Glutamatergic neuron (in vitro differentiated cells): ENCODE measurements at regions not wholly inside any gene's neighbourhood (a gene's known extent, or its start where the extent isn't known, plus 50 kb on each side); places are given as distances from the start of the nearest gene placed in this dataset.

Experiments used
- DNase-seq: peaks from one replicate; pipeline ENCODE4 v3.0.0; 2022
- H3K27ac Mint-ChIP-seq: one replicate; pipeline ENCODE4 v1.8.0; 2020; ENCODE audit warnings: mild to moderate bottlenecking, mixed read lengths, inconsistent platforms; ENCODE audit not compliant: unreplicated experiment
- H3K27me3 Mint-ChIP-seq: one replicate; pipeline ENCODE4 v1.8.0; 2020; ENCODE audit warnings: mild to moderate bottlenecking, moderate library complexity, mixed read lengths, inconsistent platforms; ENCODE audit not compliant: unreplicated experiment
- H3K36me3 Mint-ChIP-seq: one replicate; pipeline ENCODE4 v1.8.0; 2020; ENCODE audit warnings: mild to moderate bottlenecking, mixed read lengths, inconsistent platforms; ENCODE audit not compliant: unreplicated experiment
- H3K4me1 Mint-ChIP-seq: one replicate; pipeline ENCODE4 v1.8.0; 2020; ENCODE audit warnings: mild to moderate bottlenecking, low read depth, mixed read lengths, inconsistent platforms; ENCODE audit not compliant: unreplicated experiment
- H3K4me3 Mint-ChIP-seq: one replicate; pipeline ENCODE4 v1.8.0; 2020; ENCODE audit warnings: mild to moderate bottlenecking, mixed read lengths, inconsistent platforms; ENCODE audit not compliant: unreplicated experiment
- H3K9me3 Mint-ChIP-seq: one replicate; pipeline ENCODE4 v1.8.0; 2020; ENCODE audit warnings: mild to moderate bottlenecking, moderate library complexity, mixed read lengths, inconsistent platforms; ENCODE audit not compliant: unreplicated experiment
- TF ChIP-seq, protein P1 (sequence below): fragments of 200-600 bp; sonication (generic); IDR thresholded peaks from one replicate; pipeline ENCODE4 v1.5.0; 2021; ENCODE audit not compliant: partially characterized antibody, unreplicated experiment

DNA sequence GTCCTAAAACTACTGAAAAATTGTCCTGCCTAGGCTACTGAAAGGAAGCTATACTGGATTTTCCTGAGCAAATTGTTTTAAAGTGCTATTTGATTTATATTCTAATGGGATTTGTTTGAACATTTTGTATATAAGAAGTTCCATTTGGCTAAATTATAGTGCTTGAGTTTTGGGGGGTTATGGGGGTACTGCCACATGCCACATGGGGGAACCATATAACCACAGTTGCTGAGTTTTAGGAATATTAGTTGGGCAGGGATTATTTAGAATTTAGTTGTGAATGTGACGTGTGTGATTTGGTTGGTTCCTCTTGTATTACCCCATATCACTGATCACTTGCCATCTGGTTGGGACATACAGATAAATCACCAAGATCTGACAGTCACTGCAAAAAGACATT, 224.5 kb upstream of the TAPT1 start:
- H3K4me3 Mint-ChIP-seq, result no peak overlapping the region
- DNase-seq, result no peak
- H3K4me1 Mint-ChIP-seq, result no peaks in the 10 kb centered on the region
- TF ChIP-seq, protein P1, sequence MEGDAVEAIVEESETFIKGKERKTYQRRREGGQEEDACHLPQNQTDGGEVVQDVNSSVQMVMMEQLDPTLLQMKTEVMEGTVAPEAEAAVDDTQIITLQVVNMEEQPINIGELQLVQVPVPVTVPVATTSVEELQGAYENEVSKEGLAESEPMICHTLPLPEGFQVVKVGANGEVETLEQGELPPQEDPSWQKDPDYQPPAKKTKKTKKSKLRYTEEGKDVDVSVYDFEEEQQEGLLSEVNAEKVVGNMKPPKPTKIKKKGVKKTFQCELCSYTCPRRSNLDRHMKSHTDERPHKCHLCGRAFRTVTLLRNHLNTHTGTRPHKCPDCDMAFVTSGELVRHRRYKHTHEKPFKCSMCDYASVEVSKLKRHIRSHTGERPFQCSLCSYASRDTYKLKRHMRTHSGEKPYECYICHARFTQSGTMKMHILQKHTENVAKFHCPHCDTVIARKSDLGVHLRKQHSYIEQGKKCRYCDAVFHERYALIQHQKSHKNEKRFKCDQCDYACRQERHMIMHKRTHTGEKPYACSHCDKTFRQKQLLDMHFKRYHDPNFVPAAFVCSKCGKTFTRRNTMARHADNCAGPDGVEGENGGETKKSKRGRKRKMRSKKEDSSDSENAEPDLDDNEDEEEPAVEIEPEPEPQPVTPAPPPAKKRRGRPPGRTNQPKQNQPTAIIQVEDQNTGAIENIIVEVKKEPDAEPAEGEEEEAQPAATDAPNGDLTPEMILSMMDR, result no peak
- H3K36me3 Mint-ChIP-seq, result no peaks in the 10 kb centered on the region
- H3K27ac Mint-ChIP-seq, result no peak overlapping the region
- no peaks in the 10 kb centered on the region for H3K27me3 Mint-ChIP-seq
- H3K9me3 Mint-ChIP-seq, result no peaks in the 10 kb centered on the region

DNA sequence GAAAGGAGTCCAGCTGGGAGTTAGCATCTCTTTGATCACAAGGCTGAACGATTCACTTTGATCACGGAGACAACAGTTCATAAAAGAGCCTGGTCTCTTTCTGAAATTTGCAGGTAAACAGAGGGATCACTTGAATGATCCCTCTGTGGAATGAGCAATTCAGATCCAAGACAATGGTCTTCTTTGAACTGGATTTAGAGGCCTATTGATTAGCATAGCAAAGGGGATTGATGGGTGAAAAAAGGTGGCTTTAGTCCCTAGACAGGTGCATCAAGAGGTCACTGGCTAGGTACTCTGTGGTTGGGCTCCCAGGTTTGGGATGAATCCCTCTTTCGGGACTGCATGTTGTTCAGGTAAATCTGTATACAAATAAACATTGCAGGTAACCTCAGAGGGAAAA, 223.8 kb upstream of the TAPT1 start:
- TF ChIP-seq, protein P1, result no peak
- Mint-ChIP-seq H3K4me1 (no peaks in the 10 kb centered on the region), H3K9me3 (no peaks in the 10 kb centered on the region), H3K27me3 (no peaks in the 10 kb centered on the region), H3K27ac (no peak overlapping the region), H3K4me3 (no peak overlapping the region), H3K36me3 (no peaks in the 10 kb centered on the region)
- no peak for DNase-seq

DNA sequence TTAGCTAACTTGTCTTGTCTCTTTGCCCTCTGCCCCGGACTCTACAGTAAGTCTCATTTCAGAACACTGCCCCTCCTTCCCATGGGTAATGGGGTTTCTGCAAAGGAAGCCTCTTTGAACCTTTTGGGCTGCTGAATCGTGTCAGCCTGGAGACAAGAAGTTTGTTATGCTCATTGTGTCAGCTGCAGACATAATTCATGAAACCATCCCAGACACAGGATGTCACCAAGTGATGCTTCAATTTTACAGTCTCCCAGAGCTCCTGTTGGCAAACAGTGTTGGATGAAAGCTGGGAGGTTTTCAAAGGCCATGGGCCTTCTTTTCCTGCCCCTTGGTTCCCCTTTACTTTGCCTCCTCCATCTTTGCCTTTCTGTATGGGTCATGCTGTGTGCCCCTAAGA, 223.1 kb upstream of the TAPT1 start:
- TF ChIP-seq, protein P1, result no peak
- Mint-ChIP-seq H3K36me3 (no peaks in the 10 kb centered on the region), H3K27ac (no peak overlapping the region), H3K4me3 (no peak overlapping the region), H3K4me1 (no peaks in the 10 kb centered on the region), H3K27me3 (no peaks in the 10 kb centered on the region), H3K9me3 (no peaks in the 10 kb centered on the region)
- DNase-seq, result no peak

DNA sequence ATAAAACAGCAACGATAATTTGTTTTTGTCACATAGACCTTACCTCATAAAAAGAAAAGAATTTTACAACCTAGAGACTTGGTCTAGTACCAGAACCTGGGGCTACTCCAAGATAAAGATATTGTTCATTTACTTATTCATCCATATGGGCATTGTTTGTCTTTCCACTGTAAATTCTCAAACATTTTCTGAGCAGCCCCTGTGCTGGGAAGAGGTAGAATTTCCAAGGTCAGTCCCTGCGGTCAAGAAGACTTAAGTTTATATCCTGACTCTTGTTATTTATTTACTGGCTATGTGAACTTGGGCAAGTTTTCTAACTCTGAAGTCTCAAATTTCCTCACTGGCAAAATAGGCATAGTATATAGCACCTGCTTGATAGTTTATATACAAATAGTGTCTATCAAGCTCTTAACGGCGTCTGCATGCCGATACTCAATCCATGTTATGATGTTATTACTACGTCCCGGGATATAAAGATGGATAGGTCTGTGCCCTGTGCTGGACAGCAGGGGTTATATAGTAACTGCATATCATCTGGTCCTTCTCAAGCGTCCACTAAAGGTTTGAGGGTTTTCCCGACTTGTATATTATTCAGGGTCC, 222.1 kb upstream of the TAPT1 start:
- TF ChIP-seq, protein P1, result no peak
- H3K27me3 Mint-ChIP-seq, result no peaks in the 10 kb centered on the region
- no peak for DNase-seq
- H3K27ac Mint-ChIP-seq, result no peak overlapping the region
- no peaks in the 10 kb centered on the region for H3K9me3 Mint-ChIP-seq
- no peaks in the 10 kb centered on the region for H3K36me3 Mint-ChIP-seq
- H3K4me3 Mint-ChIP-seq, result no peak overlapping the region
- H3K4me1 Mint-ChIP-seq, result no peaks in the 10 kb centered on the region

DNA sequence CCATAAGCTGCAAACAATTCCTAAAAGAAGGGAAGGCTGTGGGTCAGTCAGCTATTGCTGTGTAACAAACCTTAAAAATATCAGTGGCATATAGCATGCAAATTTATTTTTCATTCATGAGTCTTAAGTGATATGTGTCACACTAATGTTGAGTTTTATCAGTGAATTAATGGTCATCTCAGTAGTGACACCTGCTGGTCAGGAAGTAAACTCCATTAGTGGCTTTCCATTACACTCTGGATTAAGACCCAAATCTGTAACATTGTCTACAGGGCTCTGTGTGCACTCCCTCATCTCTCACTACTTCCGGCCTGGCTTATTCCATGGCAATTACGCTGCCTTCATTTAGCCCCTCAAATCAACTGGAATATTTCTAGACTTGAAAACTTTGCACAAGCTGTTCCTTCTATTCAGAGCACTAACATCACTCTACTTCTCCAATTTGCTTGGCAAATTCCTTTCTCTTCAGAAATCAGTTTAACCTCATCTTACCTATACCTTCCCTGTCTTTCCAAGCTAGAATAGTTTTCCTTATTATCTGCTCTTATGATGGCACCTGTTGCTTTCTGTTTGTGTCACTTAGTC, 217.3 kb upstream of the TAPT1 start:
- H3K4me1 Mint-ChIP-seq, result no peaks in the 10 kb centered on the region
- no peaks in the 10 kb centered on the region for H3K36me3 Mint-ChIP-seq
- H3K27ac Mint-ChIP-seq, result no peak overlapping the region
- no peak for DNase-seq
- TF ChIP-seq, protein P1, result peak; percentile 89
- peaks cover 3% of the 10 kb centered on the region for H3K9me3 Mint-ChIP-seq
- no peaks in the 10 kb centered on the region for H3K27me3 Mint-ChIP-seq
- no peak overlapping the region for H3K4me3 Mint-ChIP-seq
